UCSD-AML1 (cell line): ENCODE measurements at regions not wholly inside any gene's neighbourhood (a gene's known extent, or its start where the extent isn't known, plus 50 kb on each side); places are given as distances from the start of the nearest gene placed in this dataset.

ENCODE experiments used
- DNase-seq: peaks from one replicate; lab custom pipeline; 2025; ENCODE audit not compliant: unreplicated experiment; lab: John Stamatoyannopoulos, UW

DNA sequence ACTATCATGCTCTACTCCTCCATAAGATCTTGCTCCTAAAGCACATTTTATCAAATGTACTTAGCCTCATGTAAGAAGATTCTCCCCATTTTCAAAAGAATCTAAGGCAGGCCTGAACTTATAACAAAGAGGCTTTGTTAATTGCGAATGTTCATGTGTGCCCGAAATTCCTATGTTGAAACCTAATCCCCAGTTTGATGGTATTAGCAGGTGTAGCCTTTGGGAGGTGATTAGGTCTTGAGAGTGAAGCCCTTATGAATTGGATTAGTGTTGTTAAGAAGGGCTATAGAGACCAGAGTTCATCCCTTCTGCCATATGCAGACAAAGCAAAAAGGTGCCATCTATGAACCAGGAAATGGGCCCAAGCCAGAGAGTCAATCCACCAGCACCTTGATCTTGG lies 234.5 kb downstream of the PAX3 start:
- no peak for DNase-seq

DNA sequence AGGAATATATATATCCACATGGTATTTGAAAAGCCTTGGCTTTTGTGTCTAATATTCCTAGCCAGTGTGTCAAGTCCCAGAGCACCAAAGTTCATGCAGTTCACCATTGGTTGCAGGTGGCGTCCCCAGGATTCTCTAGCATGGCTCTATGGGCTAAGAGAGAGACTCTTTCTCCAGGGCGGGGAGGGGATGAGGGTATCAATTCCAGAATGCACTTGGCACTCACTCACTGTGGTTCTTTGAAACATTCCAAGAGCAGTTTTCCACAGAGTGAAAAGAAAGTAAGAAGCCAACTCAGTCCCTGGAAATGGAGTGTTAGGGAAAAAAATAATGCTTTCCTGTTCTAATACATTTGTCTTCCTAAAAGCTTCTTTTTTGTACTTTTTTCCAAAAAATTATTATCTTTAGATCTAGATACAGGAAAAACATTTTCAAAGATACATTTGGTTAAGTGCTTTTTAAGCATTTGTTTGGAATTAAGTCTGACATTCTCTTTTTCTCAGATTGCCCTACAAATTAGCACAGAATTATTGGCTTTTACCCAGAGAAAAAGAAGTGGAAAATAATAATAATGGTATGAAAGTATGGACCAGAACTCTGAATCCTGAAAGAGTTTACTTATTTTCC lies 239.9 kb downstream of the PAX3 start:
- DNase-seq: no peak

DNA sequence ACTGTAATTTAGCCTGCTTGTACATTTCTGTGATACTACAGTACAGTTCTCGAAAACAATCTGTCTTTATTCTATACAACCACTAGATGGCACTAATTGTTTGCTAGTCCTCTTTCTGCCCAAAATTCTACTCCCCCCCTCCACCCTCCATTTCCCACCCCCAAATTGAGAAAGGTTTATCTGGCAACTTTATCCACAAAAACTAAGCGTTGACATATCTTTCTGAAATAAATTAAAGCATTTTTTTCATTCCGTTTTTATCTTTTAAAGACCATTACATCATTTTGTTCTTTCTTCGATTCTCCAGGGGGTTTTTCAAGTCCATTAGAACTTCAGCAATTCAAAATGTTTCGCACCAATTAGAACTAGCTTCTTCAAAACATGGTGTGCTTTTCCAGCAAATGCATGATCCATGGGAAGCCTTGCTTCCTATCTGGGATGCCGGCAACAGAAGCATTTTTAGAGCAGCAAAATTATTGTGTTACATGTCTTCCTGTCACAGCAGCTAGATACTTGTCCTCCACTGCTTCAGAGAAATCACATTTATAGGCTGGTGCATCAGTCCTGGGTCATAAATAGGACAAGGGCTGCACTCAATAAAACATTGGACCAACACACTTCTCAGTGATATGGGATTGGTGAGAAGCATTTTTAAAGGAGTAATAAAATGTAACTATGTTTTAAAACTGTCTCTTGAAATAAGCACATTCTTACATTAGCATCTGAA lies 241.3 kb downstream of the PAX3 start:
- no peak for DNase-seq

DNA sequence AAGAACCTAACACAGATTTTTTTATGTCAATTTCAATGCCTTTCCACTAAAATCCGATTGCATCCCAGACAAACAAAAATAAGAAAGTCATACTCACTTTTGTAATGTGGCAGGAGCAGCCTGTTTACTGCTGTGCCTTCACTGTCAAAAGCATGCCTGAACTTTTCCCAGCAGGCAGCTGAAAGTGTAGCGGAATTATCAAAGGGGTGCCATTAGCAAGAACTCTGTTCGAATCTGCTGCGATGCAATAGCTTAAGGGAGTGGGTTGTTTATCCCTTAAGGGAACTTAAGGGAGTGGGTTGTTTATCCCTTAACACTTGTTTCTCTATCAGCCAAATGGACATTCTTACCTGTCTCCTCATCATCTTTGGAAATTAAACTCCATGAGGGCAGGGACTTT lies 243.5 kb downstream of the PAX3 start:
- no peak for DNase-seq

DNA sequence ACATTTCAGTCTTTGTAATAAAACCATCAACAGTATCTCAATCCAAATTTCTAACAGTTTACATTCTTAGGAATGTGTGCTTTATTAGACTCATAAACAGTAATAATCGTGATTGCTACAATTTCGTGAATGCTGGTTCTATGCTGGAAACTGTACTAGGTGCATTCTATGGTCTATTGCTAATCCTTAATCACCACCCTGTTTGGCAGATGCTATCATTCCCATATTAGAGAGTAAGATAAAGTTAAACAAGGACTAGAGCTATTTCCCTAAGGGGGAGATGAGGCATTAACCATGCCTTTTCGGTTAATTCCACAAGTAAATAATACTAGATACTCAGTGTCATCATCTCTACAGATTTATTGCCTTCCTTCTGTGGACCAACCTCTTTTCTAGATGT lies 244.0 kb downstream of the PAX3 start:
- no peak for DNase-seq

DNA sequence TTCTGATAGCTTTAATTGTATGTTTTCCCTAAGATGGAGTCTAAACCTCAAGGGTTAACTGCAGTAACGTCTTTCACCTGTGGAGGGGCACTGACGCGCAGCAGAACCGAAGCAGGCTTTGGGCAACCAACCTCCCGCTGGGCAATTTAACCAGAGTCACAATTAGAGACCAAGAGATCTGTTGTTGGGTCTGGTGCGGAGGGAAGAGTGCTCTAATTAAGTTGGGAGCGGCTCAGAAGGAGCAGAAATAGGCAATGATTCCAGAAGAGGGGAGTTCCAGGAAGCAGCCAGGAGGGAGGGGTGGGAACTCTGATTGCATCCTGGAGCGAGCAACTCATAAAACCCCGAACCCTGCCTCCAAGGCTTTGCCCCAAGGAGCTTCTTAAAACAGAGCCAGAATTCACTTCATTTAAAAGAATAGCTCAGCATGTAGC lies 245.8 kb downstream of the PAX3 start:
- DNase-seq: no peak

DNA sequence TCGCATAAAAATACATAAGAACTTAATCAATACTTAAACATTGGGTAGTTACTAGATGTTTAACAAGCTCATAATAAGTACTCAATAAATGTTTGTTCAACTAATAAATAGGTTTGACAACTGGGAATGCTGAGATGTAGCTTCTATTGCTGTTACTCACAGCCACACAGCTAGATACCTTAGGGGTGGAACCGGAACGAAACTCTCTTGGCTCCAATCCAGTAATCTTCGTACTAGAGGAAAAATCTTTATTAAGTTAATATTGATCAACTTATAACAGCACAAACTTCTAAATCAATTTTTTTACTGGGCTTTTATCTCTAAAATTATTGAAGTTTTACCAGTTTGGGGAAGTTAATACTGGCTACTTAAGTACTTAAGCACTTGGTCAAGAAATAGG lies 247.8 kb downstream of the PAX3 start:
- DNase-seq: no peak

DNA sequence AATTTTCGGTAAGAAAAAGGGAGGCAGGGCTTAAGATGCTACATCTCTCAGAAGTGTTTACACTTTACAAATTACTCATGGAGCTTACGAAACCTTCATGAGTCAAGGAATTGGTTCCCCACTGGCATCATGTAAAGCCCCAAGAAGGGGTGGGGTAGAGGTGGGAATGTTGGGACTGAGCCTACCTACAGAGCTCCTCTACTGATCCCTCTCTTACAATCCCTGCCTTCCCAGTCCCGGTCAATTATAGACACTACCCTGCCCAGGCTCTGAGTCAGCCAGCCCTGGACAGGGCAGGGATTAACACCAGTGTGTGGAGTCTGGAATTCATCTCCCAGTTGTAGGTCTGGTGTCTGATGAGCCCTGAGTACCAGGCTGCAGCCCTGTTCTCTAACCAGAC lies 248.9 kb downstream of the PAX3 start:
- no peak for DNase-seq

DNA sequence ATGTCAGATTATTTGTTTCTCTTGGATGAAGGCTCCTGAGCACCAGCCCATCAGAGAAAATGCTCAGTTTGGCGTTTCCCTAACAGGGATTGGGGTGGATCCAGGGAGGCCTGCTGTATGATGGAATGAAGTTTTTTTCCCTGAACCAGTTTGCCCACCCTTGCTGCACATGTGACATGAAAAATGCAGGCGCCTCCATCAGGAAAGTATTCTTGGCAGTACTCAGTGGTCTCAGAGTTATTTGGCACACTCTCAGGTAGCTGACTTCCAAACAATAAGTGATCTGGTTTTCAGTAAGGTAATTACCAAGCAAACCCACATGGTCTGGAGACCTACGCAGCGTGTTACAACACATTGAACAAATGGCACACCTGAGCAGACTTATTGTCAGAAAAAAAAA lies 254.9 kb downstream of the PAX3 start:
- DNase-seq: no peak

DNA sequence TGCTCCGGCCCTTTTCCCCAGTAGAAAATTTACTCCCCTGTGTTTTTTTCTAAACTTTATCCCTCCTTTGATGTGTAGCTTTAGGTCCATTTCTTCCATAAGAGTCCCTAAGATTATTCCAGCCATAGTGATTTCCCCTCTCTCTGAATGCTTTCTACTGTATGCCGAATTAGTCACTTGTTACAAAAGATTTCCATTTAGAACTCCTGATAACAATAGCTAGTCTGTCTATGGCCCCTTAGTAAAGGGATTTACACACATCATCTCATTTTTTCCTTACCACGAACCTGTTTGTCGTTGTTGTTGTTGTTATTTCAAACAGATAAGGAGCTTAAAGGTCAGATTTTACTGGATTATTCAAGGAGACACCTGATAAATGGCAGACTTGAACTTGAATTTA lies 256.1 kb downstream of the PAX3 start:
- DNase-seq: no peak

DNA sequence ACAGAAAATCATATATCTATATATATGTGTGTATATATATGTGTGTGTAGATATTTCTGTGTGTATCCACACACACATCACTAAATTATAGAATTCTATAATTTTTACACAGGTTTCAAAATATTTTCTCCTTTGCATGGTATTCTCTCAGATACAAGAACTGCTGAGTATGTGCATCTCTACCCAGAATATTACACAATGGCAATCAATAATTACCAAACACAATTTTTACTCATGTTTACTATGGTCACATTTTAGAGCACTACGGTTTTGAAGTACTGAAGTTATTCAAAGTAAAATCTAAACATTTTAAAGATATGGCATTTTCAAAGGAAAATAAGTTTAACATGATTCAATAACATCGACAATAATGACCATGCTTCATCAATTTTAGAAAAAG lies 258.5 kb downstream of the PAX3 start:
- DNase-seq: no peak

DNA sequence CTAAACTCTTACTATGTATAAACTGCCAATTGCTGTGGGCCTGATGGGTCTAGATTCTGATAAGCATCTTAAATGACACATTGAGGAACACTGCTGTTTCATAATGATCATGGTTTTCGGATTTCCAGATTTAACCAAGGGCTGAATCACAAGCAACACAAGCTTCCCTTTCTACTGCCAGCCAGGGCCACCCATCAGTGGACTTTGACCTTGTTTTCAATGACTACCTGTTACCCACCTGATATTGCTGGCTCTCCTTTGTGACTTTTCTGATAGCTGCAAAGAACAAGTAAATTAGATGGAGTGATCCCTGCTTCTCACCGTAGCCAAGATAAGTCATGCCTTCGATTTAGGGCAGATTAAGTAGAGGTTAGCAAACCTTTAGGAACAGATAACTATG lies 259.0 kb downstream of the PAX3 start:
- DNase-seq: no peak

DNA sequence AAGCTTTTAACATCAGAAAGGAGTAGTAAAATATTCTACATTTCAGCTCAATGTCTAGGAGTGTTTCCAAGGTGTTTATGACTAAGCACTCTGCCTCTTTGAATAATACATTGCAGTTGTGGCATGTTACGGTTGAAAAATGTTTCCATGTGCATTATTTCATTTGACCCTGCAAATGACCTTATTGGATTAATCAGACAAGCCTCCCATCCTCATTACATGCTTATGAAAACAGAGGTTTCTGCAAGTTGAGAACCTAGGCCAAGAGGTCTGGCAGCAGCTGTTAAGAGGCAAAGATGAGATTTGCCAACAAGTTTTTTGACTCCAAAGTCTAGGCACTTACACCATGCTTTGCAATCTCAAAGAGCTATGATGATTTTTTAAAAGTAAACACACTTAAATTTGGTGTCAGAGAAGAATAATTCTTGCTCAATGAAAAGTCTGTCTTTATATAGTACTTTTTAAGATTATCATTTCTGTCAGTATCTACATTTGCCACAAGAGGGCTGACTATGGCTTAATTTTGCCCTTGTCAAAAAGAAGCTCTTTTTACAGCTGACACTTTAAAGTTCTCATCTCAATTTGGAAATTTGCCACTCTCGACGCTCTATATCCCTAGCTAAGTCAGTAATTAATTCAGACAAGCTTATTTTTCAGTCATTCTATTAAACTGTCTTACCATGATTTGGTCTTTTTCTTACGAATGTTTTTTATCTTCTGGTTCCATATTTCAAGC lies 260.6 kb downstream of the PAX3 start:
- DNase-seq: no peak

DNA sequence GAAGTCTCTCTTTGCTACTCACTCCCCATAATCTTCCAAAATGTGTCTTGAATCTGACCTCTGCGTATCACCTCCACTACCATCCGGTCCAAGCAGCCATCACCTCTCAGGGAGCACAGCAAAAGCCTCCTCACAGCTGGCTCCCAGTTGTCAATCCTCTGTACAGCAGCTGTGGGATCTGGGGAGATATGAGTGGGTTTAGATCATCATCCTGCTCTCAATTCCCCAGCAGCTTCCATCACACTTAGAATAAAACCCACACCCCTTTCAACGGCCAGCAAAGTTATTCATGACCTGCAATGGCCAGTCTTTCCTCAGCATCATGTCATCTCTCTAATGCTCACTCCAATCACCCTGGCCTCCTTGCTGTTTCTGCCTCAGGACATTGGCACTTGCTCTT lies 261.6 kb downstream of the PAX3 start:
- no peak for DNase-seq

DNA sequence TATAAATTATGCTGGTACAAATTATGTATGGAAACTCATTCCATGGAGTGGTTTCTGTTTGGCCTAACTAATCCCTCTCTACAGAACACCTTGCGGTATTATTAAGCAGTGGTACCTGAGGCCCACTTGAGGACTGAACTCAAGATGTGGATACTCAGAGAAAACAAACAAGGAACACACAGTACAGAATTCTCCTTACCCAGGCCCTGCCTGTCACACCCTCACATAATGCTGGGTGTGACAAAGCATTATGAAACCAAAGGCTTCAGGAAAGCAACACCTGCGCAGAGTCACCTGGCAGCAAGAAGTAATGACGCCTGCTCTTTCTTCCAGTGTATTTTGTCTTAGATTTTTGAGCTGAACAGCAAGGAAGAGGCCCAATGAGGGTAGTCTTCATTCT lies 264.7 kb downstream of the PAX3 start:
- no peak for DNase-seq

DNA sequence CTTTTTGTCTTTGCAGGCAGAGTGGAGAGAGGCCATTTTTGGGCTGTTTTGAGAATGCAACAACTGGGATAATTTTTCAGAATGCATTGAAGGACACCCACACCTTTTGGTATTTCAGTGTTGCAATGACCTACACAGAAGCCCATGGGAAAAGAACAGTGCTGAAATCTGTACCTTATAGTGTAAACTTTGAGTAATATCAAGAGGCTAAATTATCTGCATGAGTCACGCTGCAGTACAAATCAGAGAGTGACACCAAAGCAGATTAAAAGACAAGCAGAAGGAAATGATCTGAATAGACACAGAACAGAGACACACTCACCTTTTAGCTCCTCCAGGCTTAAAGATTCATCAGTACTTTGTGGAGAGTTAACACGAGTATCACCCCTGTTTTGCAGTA lies 265.3 kb downstream of the PAX3 start:
- DNase-seq: no peak

DNA sequence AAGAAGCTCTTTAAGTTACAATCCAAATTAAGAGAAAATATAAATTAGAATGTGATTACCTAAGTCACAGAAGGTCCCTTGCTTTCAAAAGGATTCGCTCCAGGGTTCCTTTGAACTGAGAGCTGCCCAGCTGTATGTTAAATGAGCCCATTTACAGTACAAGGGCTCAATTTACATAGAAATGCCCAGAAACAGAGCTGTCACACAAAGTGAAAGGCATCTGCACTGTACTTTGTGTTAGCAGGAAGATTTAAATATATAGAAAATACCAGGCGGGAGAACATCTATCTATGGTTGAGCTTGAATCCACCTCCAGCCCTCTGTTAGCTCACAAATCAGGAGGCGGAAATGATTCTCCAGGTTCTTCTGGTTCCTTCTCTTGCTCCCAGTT lies 272.9 kb downstream of the PAX3 start:
- DNase-seq: no peak

DNA sequence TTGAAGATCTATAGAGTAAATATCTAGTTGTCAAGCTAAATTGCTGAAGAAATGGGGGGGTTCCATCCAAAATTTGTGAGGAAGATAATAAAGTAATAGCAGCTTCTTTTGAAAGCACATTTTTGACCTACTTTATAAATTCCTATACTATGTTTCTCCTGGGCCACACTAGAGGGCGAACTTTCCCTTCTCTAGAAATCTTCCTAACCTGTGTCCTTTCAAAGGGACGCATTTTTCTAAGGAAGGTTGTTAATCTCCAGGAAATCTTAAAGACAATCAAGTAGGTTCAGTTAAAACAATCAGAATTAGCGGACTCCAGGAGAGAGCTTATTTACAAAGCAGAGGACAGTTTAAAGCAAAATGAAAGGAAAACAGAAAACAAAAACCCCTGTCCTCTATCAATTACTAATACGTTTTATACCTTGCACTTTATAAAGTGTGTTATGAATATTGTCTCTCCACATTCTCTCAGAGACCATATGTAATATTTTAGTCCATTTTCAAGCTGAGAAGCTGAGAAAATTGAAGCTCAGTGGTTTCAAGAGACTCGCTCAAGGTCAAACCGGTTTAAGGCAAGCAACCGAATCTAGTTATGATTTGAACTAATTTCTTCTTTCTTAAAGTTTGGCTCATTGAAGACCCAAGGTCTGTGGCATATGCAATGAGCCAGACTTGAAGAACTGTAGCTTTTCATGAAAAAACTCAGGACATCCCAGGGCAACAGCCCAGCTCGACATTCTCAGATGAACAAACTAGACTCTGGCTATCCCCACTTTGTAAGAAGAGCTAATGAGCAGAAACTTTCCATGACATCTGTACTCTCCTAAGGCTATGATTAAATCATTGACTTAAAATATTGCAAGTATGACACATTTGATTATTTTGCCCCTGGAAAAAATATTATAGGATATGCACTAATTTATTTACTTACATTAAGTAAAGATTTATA lies 273.6 kb downstream of the PAX3 start:
- DNase-seq: no peak

DNA sequence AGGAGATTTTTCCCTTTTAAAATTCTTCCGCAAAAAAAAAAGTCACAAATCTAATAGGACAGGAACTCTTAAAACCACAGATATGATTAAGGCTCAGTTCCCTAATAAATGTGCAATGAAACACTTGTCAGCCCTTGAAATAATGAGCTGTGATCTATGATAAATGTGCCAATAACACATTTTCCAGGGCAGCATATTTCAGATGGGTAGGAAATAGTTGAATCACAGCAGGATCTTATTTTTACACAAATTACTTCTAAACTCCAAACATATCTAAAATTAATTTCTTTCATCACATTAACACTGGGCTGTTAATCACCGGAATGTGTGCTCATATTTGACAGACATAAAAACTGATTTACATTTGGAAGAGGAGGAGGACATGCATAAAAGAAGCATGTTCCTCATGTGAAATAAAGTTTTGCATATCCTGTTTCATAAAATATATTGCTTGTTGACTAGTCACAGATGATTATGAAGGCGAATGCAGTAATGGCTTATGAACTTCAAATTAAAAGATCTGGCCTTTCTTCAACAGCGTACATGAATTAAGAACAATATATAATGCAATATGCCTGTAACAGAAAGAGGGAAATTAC lies 281.4 kb downstream of the PAX3 start:
- no peak for DNase-seq

DNA sequence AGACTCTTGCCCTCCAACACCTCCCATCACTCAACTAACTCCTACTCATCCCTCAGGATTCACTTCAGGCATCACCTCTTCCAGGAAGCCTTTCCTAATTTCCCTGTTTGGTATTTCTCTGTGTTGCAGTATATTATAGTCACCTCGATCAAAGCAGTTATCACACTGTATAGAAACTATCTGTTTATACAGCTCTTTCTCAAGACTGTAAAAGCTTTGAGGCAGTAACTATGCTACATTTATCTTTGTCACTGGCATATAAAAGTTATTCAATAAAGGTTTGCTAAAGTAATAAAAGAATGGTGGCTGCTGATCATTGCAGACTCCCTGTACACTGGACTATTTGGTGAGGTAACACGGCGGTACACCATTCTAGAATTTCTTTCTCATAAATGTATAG lies 284.9 kb downstream of the PAX3 start:
- no peak for DNase-seq

DNA sequence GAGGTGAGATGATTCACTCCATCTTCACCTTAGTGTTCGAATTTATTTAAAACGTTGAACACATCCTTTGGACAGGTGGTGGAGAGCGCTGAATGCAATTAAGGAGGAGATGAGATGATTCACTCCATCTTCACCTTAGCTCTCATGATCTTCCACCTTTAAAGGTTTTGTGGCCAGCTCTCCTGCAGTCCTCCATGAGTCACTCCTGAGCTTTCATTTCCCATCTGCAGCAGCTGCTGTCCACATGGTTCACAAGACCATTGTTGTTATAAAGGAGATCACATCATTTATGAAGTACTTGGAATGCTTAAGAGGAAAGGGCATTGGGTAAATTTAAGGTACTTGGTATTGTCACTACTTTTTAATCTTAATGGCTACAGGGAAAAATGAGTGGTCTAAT lies 298.5 kb downstream of the PAX3 start:
- no peak for DNase-seq
